C4-2B (cell line): ENCODE measurements at regions not wholly inside any gene's neighbourhood (a gene's known extent, or its start where the extent isn't known, plus 50 kb on each side); places are given as distances from the start of the nearest gene placed in this dataset.

ENCODE experiments used
- ZFX ChIP-seq: fragments of 450-650 bp; IDR thresholded peaks from 2 replicates; pipeline ENCODE4 v1.6.1; 2017
- TF ChIP-seq, protein P1 (sequence below): fragments of 450-650 bp; conservative IDR thresholded peaks from 2 replicates; pipeline ENCODE4 v1.5.1; 2017; ENCODE audit warnings: mild to moderate bottlenecking

DNA sequence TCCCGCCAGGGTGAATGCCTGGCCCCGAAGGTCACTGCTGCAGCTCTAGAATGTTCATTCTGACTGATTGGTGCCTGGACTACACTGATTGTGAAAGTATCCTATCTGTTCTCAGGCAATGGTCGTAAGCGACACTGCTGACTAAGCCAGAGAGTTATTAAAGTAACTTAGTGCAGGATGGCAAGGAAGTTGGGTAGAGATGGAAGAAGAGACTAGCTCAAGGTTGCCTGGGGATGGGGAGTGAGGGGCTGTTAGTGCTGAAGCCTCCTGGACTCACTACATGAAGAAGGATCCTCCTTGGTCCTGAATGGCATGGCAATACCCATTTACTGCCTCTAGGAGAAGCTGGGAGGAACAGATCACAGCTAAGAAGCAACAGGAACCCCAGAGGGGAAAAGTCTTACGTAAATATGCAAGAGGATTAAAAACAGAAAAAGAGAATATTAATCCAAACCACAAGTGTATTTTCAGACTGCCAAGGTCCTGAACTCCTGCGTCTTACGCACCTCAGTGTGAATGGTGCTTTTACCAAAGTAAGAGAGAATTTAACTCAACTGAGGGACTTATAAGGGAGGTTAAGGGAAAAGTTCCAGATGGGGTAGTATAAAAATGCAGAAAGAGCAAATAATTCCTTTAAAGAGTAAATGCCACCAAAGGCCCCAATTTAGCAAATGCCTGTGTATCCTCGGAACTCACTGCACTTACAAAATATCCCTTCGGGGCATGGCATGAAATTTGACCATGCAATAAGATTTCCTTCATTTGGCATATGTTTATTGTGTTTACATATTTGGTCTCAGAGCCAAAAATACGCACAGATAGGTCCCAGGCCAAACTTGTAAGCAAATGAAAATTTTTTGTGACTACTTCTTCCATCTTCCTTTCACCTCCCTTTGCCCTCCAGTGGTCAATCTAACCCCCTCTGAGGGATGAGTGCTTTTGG, 64.0 kb upstream of the DGKG start:
- TF ChIP-seq, protein P1, sequence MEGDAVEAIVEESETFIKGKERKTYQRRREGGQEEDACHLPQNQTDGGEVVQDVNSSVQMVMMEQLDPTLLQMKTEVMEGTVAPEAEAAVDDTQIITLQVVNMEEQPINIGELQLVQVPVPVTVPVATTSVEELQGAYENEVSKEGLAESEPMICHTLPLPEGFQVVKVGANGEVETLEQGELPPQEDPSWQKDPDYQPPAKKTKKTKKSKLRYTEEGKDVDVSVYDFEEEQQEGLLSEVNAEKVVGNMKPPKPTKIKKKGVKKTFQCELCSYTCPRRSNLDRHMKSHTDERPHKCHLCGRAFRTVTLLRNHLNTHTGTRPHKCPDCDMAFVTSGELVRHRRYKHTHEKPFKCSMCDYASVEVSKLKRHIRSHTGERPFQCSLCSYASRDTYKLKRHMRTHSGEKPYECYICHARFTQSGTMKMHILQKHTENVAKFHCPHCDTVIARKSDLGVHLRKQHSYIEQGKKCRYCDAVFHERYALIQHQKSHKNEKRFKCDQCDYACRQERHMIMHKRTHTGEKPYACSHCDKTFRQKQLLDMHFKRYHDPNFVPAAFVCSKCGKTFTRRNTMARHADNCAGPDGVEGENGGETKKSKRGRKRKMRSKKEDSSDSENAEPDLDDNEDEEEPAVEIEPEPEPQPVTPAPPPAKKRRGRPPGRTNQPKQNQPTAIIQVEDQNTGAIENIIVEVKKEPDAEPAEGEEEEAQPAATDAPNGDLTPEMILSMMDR: peak; percentile 67
- no peak for TF ChIP-seq ZFX
